HG03159 (cell line): ENCODE measurements at regions not wholly inside any gene's neighbourhood (a gene's known extent, or its start where the extent isn't known, plus 50 kb on each side); places are given as distances from the start of the nearest gene placed in this dataset.

ENCODE experiments used
- ATAC-seq: cut with Tn5 transposase; IDR thresholded peaks from one replicate; pipeline ENCODE4 v1.9.1; 2021; ENCODE audit warnings: mild to moderate bottlenecking, moderate library complexity; ENCODE audit not compliant: unreplicated experiment

- ATAC-seq = no peak
These were observed 299.1 kb upstream of the NRIP1 start for GRCh38 chr21:15363921-15364320.

GRCh38 chr21:15365751-15366392 is 301.1 kb upstream of the NRIP1 start:
- ATAC-seq = no peak

GRCh38 chr21:15366555-15366954 is 301.8 kb upstream of the NRIP1 start:
- no peak for ATAC-seq

- ATAC-seq = no peak
These were observed 302.3 kb upstream of the NRIP1 start for GRCh38 chr21:15367061-15367626.

- no peak for ATAC-seq
These were observed 305.7 kb upstream of the NRIP1 start for GRCh38 chr21:15370462-15370975.

- ATAC-seq = no peak
These were observed 309.1 kb upstream of the NRIP1 start for GRCh38 chr21:15373941-15374340.

GRCh38 chr21:15379776-15380175 is 315.0 kb upstream of the NRIP1 start:
- no peak for ATAC-seq

DNA sequence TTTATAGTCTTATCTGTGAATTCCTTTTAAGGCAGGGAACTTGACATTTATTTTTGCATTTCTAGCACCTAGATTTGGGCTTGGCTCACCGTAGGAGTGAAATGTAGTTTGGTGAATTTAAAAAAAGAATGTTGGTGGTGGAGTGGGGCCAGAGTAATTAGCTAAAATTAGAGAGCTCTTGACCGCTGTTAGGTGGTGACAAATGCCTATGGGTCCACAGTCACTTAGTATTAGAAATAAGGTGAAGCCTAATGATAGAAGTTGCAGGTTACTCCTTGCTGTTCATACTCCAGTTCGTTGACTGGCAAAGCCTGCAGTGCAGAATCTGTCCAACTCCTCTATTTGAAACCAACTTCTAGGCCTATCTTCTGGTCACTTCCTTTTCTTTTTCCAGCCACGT is 318.8 kb upstream of the NRIP1 start:
- no peak for ATAC-seq

GRCh38 chr21:15390049-15390448 is 325.2 kb upstream of the NRIP1 start:
- no peak for ATAC-seq

- no peak for ATAC-seq
These were observed 332.5 kb upstream of the NRIP1 start for GRCh38 chr21:15397258-15397657.

GRCh38 chr21:15400905-15401304 is 328.9 kb upstream of the USP25 start:
- ATAC-seq = no peak

DNA sequence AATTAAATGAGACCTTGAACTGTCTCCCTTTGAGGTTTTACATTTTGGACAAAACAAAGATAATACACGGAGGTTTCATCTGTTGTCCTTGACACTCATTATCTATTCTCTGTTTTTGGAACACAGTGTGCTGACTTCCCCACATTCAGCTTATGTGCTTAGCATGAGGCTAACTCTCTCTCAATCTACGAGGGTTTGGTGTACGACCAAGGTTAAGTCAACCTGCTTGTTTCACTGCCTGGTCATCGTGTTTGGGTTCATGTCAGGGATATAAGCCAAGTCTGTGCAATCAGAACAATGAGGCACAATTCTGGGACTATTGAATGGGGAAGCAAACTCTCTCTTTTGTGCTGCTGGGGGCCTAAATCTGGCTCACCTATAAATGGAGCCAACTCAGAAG is 328.5 kb upstream of the USP25 start:
- ATAC-seq = no peak

- ATAC-seq = no peak
These were observed 324.6 kb upstream of the USP25 start for GRCh38 chr21:15405214-15405613.

DNA sequence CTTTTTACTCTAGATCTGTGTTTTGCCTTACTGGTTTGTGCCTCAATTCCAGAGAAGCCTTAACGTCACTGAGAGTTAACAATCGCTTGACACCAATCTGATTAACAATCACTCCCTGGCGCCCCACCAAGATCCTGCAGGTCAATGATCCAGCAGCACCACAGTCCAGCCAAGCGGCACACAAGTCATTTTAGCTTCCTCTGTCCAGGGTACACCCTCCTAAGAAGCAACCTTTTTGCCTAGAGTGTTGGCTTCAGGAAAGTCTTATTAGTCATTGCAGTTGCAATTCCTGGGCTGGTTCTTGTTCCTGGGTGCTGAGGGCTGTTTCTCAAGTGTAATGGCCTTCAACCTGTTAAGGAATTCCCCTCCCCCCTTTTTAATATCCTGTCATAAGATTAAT is 323.0 kb upstream of the USP25 start:
- no peak for ATAC-seq

DNA sequence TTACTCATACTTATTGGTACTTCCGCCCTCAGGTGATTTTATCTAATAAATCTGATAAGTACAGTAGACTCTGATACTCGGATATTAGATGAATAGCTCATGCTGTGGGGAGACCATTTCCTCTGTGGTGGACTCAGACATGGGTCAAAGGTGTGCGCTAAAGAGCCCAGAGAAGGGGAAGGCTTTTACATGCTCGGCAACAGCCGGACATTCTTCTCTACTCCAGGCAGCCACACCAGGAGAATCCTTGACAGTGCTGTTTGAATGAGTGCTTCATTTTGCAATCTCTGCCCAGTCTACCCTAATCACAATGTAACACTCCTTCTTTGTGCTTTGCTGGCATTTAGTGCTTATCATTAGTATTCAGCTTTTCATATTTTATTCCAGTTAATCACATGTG is 322.2 kb upstream of the USP25 start:
- ATAC-seq = peak; percentile 6

DNA sequence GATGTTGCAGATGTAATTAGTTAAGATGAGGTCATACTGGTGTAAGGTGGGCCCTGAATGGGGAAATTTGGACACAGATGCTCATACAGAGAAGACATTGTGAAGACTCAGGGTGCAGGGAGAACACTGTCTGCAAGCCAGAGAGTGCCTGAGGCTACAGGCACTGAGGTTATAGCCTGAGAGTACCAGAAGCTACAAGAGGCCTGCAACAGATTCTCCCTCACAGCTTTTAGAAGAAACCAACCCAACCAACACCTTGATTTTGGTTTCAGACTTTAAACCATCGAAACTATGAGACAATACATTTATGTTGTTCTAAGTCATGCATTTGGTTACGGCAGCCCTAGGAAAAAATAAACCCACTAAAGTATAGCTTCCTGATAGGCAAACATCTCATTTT is 321.7 kb upstream of the USP25 start:
- ATAC-seq = peak; percentile 88

GRCh38 chr21:15409031-15409430 is 320.8 kb upstream of the USP25 start:
- ATAC-seq = no peak

DNA sequence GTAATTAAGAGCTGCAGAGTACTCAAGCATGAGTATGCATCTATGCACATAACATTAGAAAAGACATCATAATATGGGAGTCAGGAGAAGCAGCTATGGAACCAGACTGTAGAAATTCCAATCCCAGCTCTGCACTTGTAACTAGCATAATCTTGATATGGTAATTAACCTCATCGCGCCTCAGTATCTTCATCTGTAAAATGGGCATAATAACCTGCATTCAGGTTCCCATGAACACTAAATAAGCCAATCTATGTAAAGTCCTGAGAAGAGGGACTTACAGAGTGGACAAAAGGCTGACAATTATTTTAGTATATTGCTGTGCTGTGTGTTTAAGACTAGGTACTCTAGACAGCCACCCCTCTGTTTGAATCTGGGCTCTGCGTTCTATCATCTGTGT is 318.9 kb upstream of the USP25 start:
- ATAC-seq = no peak

GRCh38 chr21:15414057-15414456 is 315.7 kb upstream of the USP25 start:
- ATAC-seq = no peak

DNA sequence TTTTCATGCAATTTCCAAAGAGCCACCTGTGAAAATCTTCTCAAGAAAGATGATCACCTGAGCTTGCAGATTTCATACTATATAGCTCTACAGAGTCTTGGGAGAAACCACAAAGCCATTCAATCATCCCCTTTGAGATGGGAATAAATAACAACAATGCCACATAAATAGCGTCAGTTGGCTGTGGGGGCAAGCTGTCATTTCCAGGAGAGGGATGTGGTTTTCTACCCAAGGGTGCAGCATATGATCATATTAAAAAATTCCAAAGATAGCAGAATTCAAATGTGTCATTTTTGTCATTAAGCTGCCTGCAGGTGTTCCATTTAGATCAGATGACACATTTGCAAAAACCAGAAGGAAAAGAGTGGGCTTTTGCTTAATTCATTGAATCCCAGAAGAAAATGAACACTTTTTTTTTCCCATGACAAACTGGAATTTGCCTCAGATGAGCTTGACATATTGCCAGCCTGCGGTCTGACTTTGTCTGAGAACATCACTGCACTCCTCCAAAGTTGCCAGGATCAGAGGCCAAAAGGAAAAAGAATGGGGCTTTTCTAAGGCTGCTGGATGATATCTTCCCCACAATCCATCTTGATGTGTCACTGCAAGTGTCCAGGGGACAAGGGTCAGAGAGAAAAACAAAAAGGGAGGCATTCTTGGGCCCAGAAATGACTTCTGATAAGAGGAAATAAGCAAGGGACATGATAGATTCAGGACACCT is 314.1 kb upstream of the USP25 start:
- no peak for ATAC-seq

DNA sequence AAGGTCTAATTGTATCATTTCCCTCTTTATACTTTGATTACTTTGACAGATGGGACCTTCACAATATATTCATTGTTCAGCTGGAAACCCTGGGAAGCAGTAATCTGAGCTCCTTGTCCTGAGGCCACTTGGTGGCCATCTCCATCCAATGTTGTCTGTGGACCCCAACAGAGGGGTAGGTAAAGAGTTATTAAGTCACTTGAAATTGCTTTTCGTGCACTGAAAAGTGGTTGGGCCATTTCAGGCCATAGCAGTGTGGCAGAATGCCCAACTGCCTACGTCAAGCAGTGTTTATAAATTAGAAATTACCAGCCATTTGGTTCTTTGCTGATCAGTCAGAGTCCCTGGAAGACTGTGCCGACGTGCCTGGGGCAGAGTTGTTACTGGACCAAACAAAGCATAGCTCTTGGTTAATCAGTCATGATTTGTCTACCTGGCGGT is 308.3 kb upstream of the USP25 start:
- ATAC-seq = no peak

DNA sequence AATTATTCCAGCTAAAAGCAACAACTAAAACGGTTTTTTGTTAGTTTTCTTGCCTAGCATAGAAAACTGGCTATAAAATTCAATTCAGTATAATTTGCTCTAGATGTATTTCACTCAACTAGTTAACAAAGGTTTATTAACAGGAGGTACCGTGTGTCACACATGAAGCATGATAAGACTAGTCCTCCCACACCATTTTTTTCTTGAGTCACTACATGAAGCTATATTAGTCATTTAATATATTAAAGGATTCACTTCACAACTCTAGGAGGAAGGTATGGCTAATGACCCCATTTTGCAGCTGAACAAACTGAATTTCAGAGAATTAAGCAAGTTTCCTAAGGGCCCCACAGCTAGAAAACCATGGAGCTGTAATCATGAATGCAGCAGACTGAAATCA is 307.8 kb upstream of the USP25 start:
- no peak for ATAC-seq
